ENCODE measurements at regions not wholly inside any gene's neighbourhood (a gene's known extent, or its start where the extent isn't known, plus 50 kb on each side); places are given as distances from the start of the nearest gene placed in this dataset.
"Not testable (repeated sequence)": the region's sequence is repeated elsewhere in the genome, so short reads cannot be mapped to it uniquely, and the experiment has no call there.

GRCh38 chr3:106985721-106986120 lies 391.5 kb upstream of the CCDC54 start:
- H3K36me3 ChIP-seq (ENCODE audit: control insufficient read depth in 2 of 2, insufficient read depth in 2 of 2, low read length in 2 of 2), result no peaks in the 10 kb centered on the region
- H3K27me3 ChIP-seq (ENCODE audit: control insufficient read depth in 2 of 2, insufficient read depth in 2 of 2, low read length in 2 of 2), result no peaks in the 10 kb centered on the region
- no peak overlapping the region for H3K4me3 ChIP-seq (ENCODE audit: low read length in 2 of 2)
- no peak overlapping the region for H3K27ac ChIP-seq (ENCODE audit: low read depth in 2 of 2, low read length in 2 of 2)
- H3K9ac ChIP-seq (ENCODE audit: low read depth in 1 of 2, low read length in 2 of 2), result no peak overlapping the region
- no peaks in the 10 kb centered on the region for H3K4me1 ChIP-seq (ENCODE audit: control insufficient read depth in 2 of 2, insufficient read depth in 2 of 2, low read length in 2 of 2)
- peaks cover 3 to 8% of the 10 kb centered on the region in 2 donors for H3K9me3 ChIP-seq (ENCODE audit: control insufficient read depth in 2 of 2, low read length in 2 of 2)

DNA sequence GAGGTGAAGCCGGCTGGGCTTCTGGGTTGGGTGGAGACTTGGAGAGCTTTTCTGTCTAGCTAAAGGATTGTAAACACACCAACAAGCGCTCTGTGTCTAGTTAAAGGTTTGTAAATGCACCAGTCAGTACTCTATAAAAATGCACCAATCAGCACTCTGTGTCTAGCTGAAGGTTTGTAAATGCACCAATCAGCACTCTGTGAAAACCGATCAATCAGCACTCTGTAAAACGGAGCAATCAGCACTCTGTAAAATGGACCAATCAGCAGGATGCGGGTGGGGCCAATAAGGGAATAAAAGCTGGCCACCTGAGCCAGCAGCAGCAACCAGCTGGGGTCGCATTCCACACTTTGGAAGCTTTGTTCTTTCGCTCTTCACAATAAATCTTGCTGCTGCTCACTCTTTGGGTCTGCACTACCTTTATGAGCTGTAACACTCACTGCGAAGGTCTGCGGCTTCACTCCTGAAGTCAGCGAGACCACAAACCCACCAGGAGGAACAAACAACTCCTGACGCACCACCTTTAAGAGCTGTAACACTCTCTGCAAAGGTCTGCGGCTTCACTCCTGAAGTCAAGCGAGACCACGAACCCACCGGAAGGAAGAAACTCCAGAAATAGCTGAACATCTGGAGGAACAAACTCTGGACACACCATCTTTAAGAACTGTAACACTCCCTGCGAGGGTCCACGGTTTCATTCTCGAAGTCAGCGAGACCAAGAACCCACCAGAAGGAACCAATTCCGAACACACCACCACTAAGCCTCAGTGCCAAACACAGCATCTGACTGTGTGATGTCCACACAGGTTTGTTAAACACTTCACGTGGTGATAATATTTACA lies 378.2 kb upstream of the CCDC54 start:
- not testable (repeated sequence) for H3K4me1 ChIP-seq (ENCODE audit: control insufficient read depth in 2 of 2, insufficient read depth in 2 of 2, low read length in 2 of 2); H3K27me3 ChIP-seq (ENCODE audit: control insufficient read depth in 2 of 2, insufficient read depth in 2 of 2, low read length in 2 of 2); H3K27ac ChIP-seq (ENCODE audit: low read depth in 2 of 2, low read length in 2 of 2); H3K4me3 ChIP-seq (ENCODE audit: low read length in 2 of 2); H3K9ac ChIP-seq (ENCODE audit: low read depth in 1 of 2, low read length in 2 of 2); H3K9me3 ChIP-seq (ENCODE audit: control insufficient read depth in 2 of 2, low read length in 2 of 2); H3K36me3 ChIP-seq (ENCODE audit: control insufficient read depth in 2 of 2, insufficient read depth in 2 of 2, low read length in 2 of 2)

DNA sequence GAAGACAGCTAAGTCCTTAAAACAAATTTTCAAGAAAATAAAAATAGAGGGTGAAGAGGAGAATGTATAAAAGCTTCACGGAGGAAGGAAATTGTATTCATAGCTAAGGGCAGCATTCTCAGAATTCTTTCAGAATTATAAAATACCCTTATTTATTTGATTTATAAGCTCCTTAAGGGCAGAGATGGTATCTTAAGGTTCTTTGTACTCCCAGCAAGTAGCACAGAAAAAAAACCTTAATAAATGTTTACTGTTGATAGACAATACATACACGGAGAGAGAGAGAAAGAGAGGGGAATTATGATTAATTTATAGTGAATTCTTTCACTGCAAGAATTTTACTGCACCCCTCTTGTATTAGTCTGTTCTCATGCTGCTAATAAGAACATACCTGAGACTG lies 375.6 kb upstream of the CCDC54 start:
- Histone ChIP-seq H3K36me3 (ENCODE audit: control insufficient read depth in 2 of 2, insufficient read depth in 2 of 2, low read length in 2 of 2) (no peaks in the 10 kb centered on the region), H3K27ac (ENCODE audit: low read depth in 2 of 2, low read length in 2 of 2) (no peak overlapping the region), H3K4me3 (ENCODE audit: low read length in 2 of 2) (no peak overlapping the region), H3K4me1 (ENCODE audit: control insufficient read depth in 2 of 2, insufficient read depth in 2 of 2, low read length in 2 of 2) (no peaks in the 10 kb centered on the region), H3K9ac (ENCODE audit: low read depth in 1 of 2, low read length in 2 of 2) (no peak overlapping the region), H3K9me3 (ENCODE audit: control insufficient read depth in 2 of 2, low read length in 2 of 2) (no peaks in the 10 kb centered on the region), H3K27me3 (ENCODE audit: control insufficient read depth in 2 of 2, insufficient read depth in 2 of 2, low read length in 2 of 2) (no peaks in the 10 kb centered on the region)

DNA sequence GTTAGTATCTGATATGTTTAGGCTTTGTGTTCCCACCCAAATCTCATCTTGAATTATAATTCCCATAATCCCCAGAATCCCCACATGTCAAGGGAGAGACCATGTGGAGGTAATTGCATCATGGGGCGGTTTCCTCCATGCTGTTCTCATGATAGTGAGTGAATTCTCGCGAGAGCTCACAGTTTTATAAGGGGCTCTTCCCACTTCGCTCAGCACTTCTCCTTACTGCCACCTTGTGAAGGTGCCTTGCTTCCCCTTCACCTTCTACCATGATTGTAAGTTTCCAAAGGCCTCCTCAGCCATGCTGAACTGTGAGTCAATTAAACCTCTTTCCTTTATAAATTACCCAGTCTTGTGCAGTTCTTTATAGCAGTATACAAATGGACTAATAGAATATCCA lies 371.9 kb upstream of the CCDC54 start:
- H3K4me1 ChIP-seq (ENCODE audit: control insufficient read depth in 2 of 2, insufficient read depth in 2 of 2, low read length in 2 of 2); H3K36me3 ChIP-seq (ENCODE audit: control insufficient read depth in 2 of 2, insufficient read depth in 2 of 2, low read length in 2 of 2); H3K27ac ChIP-seq (ENCODE audit: low read depth in 2 of 2, low read length in 2 of 2); H3K9me3 ChIP-seq (ENCODE audit: control insufficient read depth in 2 of 2, low read length in 2 of 2); H3K27me3 ChIP-seq (ENCODE audit: control insufficient read depth in 2 of 2, insufficient read depth in 2 of 2, low read length in 2 of 2); H3K9ac ChIP-seq (ENCODE audit: low read depth in 1 of 2, low read length in 2 of 2); H3K4me3 ChIP-seq (ENCODE audit: low read length in 2 of 2): not testable (repeated sequence)

GRCh38 chr3:107008213-107008612 lies 369.0 kb upstream of the CCDC54 start:
- no peaks in the 10 kb centered on the region for H3K36me3 ChIP-seq (ENCODE audit: control insufficient read depth in 2 of 2, insufficient read depth in 2 of 2, low read length in 2 of 2)
- no peaks in the 10 kb centered on the region for H3K27me3 ChIP-seq (ENCODE audit: control insufficient read depth in 2 of 2, insufficient read depth in 2 of 2, low read length in 2 of 2)
- no peaks in the 10 kb centered on the region for H3K4me1 ChIP-seq (ENCODE audit: control insufficient read depth in 2 of 2, insufficient read depth in 2 of 2, low read length in 2 of 2)
- no peak overlapping the region for H3K4me3 ChIP-seq (ENCODE audit: low read length in 2 of 2)
- no peak overlapping the region for H3K27ac ChIP-seq (ENCODE audit: low read depth in 2 of 2, low read length in 2 of 2)
- no peaks in the 10 kb centered on the region for H3K9me3 ChIP-seq (ENCODE audit: control insufficient read depth in 2 of 2, low read length in 2 of 2)
- H3K9ac ChIP-seq (ENCODE audit: low read depth in 1 of 2, low read length in 2 of 2), result no peak overlapping the region

GRCh38 chr3:107013641-107014040 lies 363.6 kb upstream of the CCDC54 start:
- Histone ChIP-seq H3K4me3 (ENCODE audit: low read length in 2 of 2) (no peak overlapping the region), H3K4me1 (ENCODE audit: control insufficient read depth in 2 of 2, insufficient read depth in 2 of 2, low read length in 2 of 2) (no peaks in the 10 kb centered on the region), H3K36me3 (ENCODE audit: control insufficient read depth in 2 of 2, insufficient read depth in 2 of 2, low read length in 2 of 2) (no peaks in the 10 kb centered on the region), H3K9ac (ENCODE audit: low read depth in 1 of 2, low read length in 2 of 2) (no peak overlapping the region), H3K27me3 (ENCODE audit: control insufficient read depth in 2 of 2, insufficient read depth in 2 of 2, low read length in 2 of 2) (no peaks in the 10 kb centered on the region), H3K9me3 (ENCODE audit: control insufficient read depth in 2 of 2, low read length in 2 of 2) (no peaks in the 10 kb centered on the region), H3K27ac (ENCODE audit: low read depth in 2 of 2, low read length in 2 of 2) (no peak overlapping the region)

GRCh38 chr3:107024551-107025026 lies 352.6 kb upstream of the CCDC54 start:
- H3K36me3 ChIP-seq (ENCODE audit: control insufficient read depth in 2 of 2, insufficient read depth in 2 of 2, low read length in 2 of 2), result no peaks in the 10 kb centered on the region
- H3K4me1 ChIP-seq (ENCODE audit: control insufficient read depth in 2 of 2, insufficient read depth in 2 of 2, low read length in 2 of 2), result no peaks in the 10 kb centered on the region
- no peaks in the 10 kb centered on the region for H3K9me3 ChIP-seq (ENCODE audit: control insufficient read depth in 2 of 2, low read length in 2 of 2)
- no peak overlapping the region for H3K4me3 ChIP-seq (ENCODE audit: low read length in 2 of 2)
- H3K27me3 ChIP-seq (ENCODE audit: control insufficient read depth in 2 of 2, insufficient read depth in 2 of 2, low read length in 2 of 2), result no peaks in the 10 kb centered on the region
- H3K9ac ChIP-seq (ENCODE audit: low read depth in 1 of 2, low read length in 2 of 2), result no peak overlapping the region
- no peak overlapping the region for H3K27ac ChIP-seq (ENCODE audit: low read depth in 2 of 2, low read length in 2 of 2)

DNA sequence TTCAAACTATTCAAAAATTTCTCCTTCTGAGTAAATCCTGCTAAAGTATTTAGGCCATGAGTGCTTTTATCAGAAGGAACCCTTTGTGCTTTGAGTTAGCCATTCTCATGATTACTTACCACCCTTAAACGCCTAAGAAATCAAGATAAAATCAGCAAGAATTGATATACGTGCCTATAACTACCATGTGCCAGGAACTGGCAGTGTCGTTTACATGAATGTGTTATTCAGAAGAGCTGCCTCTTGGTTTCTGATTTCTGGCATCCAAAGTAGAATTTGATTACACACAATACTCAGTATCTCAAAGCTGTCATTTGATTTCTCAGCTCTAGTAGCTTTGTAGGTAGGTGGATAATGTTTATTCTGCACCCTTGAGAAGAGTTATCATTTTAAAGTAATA lies 351.3 kb upstream of the CCDC54 start:
- H3K27me3 ChIP-seq (ENCODE audit: control insufficient read depth in 2 of 2, insufficient read depth in 2 of 2, low read length in 2 of 2), result no peaks in the 10 kb centered on the region
- no peaks in the 10 kb centered on the region for H3K9me3 ChIP-seq (ENCODE audit: control insufficient read depth in 2 of 2, low read length in 2 of 2)
- H3K4me3 ChIP-seq (ENCODE audit: low read length in 2 of 2), result no peak overlapping the region
- H3K27ac ChIP-seq (ENCODE audit: low read depth in 2 of 2, low read length in 2 of 2), result no peak overlapping the region
- no peaks in the 10 kb centered on the region for H3K36me3 ChIP-seq (ENCODE audit: control insufficient read depth in 2 of 2, insufficient read depth in 2 of 2, low read length in 2 of 2)
- H3K4me1 ChIP-seq (ENCODE audit: control insufficient read depth in 2 of 2, insufficient read depth in 2 of 2, low read length in 2 of 2), result no peaks in the 10 kb centered on the region
- H3K9ac ChIP-seq (ENCODE audit: low read depth in 1 of 2, low read length in 2 of 2), result no peak overlapping the region

GRCh38 chr3:107028086-107028485 lies 349.2 kb upstream of the CCDC54 start:
- Histone ChIP-seq H3K9ac (ENCODE audit: low read depth in 1 of 2, low read length in 2 of 2) (no peak overlapping the region), H3K27ac (ENCODE audit: low read depth in 2 of 2, low read length in 2 of 2) (no peak overlapping the region), H3K4me1 (ENCODE audit: control insufficient read depth in 2 of 2, insufficient read depth in 2 of 2, low read length in 2 of 2) (no peaks in the 10 kb centered on the region), H3K9me3 (ENCODE audit: control insufficient read depth in 2 of 2, low read length in 2 of 2) (peaks cover 0 to 3% of the 10 kb centered on the region in 2 donors), H3K27me3 (ENCODE audit: control insufficient read depth in 2 of 2, insufficient read depth in 2 of 2, low read length in 2 of 2) (no peaks in the 10 kb centered on the region), H3K4me3 (ENCODE audit: low read length in 2 of 2) (no peak overlapping the region), H3K36me3 (ENCODE audit: control insufficient read depth in 2 of 2, insufficient read depth in 2 of 2, low read length in 2 of 2) (no peaks in the 10 kb centered on the region)

DNA sequence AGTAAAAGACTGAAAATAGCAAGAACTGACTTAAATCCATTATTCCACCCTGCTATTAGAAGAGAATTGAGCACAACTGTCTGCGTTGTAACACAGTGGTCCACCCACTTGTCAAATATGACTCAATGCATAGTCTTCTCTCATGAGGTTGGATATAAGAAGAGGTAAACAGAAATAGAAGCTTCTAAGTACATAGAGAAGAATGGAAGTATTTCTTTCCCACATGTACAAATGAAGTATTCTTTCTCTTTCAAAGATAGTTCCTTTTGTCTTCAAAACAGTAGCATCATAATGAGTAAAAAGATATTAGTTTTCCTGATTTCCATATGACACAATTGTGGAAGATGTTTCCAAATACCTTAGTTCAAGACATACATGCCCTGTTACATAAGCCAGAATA lies 348.6 kb upstream of the CCDC54 start:
- H3K9me3 ChIP-seq (ENCODE audit: control insufficient read depth in 2 of 2, low read length in 2 of 2), result peaks cover 0 to 3% of the 10 kb centered on the region in 2 donors
- H3K36me3 ChIP-seq (ENCODE audit: control insufficient read depth in 2 of 2, insufficient read depth in 2 of 2, low read length in 2 of 2), result no peaks in the 10 kb centered on the region
- H3K4me1 ChIP-seq (ENCODE audit: control insufficient read depth in 2 of 2, insufficient read depth in 2 of 2, low read length in 2 of 2), result no peaks in the 10 kb centered on the region
- H3K9ac ChIP-seq (ENCODE audit: low read depth in 1 of 2, low read length in 2 of 2), result no peak overlapping the region
- H3K27ac ChIP-seq (ENCODE audit: low read depth in 2 of 2, low read length in 2 of 2), result no peak overlapping the region
- no peaks in the 10 kb centered on the region for H3K27me3 ChIP-seq (ENCODE audit: control insufficient read depth in 2 of 2, insufficient read depth in 2 of 2, low read length in 2 of 2)
- no peak overlapping the region for H3K4me3 ChIP-seq (ENCODE audit: low read length in 2 of 2)
